Frontal cortex (tissue), 3 donors: ENCODE measurements at regions not wholly inside any gene's neighbourhood (a gene's known extent, or its start where the extent isn't known, plus 50 kb on each side); places are given as distances from the start of the nearest gene placed in this dataset.
"Not testable (repeated sequence)": the region's sequence is repeated elsewhere in the genome, so short reads cannot be mapped to it uniquely, and the experiment has no call there.

Experiments
- DNase-seq, 2 donors: peaks; one replicate each; pipeline ENCODE4 v3.0.0; 2012; ENCODE audit warnings: low spot score in 2 of 2
- FAIRE-seq: peaks from 2 replicates; lab custom pipeline; 2012; peaks lifted over from hg19 to GRCh38; lab: Jason Lieb, UNC
- donor health status: control.
- donor health status: control.
- donor health status: control.

DNA sequence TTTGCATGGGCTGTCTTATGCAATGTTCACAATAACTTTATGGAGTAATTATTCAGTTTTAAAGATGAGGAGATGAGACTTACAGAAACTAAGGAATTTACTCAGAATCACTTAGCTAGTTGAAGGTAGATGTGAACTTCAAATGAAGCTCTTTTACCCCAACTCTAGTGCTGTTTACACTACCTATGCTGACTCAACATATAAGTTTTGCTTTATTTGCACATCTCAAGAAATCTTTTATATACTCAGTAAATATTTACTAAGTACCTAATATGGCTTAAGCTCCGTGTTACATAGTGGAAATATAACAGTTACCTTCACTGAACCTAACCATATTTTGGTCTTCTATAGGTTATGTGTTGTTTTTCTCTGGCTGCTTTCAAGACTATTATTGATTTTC, 293.2 kb downstream of the ANXA1 start:
- DNase-seq (no peak), FAIRE-seq (no peak)

DNA sequence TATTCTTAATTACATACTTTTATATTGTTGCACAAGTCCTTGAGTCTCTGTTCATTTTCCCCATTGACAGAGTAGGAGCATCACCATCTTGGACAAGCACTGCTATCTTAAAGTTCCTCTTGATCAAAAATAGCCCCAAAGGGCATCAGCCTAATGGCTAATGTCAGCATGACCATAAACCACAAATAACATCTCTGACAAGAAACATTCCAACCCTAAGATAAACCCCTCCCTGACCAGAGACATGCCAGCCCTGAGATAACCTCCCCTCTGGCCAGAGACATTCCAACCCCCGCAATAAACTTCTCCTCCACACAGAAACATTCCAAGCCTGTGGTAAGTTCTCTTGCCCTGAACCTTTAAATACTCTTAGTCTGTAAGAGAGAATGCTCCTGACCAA, 293.7 kb downstream of the ANXA1 start:
- not testable (repeated sequence) for DNase-seq

DNA sequence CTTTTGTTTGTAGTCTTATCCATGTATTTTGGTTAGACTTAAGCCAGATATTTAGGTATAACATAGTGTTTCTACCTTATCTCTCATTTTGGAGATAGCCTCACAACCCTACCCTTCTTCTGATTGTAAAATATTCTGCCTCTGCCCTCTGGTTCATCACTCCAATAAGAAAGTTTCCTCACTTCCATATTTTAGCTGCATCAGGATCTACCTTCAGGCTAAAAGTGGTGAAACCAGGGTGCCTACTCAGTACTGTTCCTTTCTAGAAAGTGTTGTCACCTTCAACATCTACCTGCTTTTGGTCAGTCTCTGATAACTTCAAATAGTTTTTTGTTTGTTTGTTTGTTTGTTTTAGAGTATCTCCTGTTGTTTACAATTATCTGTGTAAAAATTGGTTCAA, 294.6 kb downstream of the ANXA1 start:
- DNase-seq (no peak), FAIRE-seq (no peak)

More for the DNA sequence above, 293.7 kb downstream of the ANXA1 start:
- FAIRE-seq, result not testable (repeated sequence)

DNA sequence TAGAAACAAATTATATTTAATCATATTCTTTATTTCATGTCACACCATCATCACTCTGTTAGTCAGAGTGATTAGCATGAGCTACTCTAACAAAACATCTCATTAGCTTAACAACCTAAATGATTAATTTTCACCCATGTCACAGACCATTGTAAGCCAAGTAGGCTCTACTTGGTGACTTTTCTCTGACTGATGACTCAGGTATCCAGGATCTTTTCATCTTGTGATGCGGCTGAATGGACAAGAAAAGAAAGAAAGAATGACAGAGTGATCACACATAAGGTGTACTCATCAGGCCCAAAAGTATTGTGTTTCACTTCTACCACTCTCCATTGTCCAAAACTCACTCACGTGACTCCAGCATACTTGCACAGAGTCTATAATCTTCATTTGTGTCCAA, 299.3 kb downstream of the ANXA1 start:
- FAIRE-seq, result no peak
- DNase-seq, result no peak

DNA sequence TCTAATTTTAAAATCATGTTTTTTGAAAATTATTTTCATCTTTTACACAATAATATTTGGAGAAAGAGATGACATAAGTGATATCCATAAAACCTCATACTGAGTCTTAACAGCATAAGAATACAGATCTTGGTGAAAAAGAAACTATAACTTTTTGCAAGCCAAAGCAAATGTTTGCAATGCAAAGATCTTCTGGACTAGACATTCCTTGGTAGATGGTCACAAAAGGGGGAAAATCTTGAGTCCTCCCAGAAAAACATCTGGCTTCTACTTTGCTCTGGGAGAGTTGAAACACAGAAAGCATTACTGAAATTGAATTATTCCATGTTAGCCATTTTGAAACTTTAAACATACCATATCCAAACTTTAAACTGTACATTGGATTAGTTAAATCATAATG, 308.2 kb downstream of the ANXA1 start:
- no peak for FAIRE-seq
- DNase-seq, result no peak

DNA sequence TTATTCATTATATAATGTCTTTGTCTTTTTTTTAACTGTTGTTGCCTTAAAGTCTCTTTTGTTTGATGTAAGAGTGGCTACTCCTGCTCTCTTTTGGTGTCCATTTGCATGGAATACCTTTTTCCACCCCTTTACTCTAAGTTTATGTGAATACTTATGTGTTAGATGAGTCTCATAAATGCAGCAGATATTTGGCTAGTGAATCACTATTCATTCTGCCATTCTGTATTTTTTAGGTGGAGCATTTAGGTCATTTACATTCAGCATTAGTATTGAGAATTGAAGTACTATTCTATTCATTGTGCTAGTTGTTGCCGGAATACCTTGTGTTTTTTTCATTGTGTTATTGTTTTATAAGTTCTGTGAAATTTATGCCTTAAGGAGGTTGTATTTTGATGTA, 317.1 kb downstream of the ANXA1 start:
- no peak for DNase-seq
- FAIRE-seq, result no peak

DNA sequence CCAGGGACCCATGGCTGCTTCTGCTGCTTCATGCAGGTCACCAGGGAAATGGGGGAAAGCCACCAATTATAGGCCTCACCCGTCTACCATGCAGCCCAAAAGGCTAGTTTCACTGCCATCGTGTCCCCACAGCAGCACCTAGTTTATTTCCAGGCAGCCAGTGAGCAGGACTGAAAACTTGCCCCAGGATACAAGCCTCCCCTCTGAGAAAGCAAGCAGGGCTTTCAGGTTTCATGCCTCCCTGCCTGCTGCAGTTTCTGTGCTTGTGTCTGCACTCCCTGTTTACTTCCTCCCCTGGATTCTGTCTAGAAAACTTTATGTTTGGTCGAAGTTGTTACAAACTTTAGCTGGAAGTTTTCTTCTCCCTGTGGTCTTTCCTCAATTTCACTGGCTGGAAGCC, 319.1 kb downstream of the ANXA1 start:
- DNase-seq (no peak), FAIRE-seq (no peak)

DNA sequence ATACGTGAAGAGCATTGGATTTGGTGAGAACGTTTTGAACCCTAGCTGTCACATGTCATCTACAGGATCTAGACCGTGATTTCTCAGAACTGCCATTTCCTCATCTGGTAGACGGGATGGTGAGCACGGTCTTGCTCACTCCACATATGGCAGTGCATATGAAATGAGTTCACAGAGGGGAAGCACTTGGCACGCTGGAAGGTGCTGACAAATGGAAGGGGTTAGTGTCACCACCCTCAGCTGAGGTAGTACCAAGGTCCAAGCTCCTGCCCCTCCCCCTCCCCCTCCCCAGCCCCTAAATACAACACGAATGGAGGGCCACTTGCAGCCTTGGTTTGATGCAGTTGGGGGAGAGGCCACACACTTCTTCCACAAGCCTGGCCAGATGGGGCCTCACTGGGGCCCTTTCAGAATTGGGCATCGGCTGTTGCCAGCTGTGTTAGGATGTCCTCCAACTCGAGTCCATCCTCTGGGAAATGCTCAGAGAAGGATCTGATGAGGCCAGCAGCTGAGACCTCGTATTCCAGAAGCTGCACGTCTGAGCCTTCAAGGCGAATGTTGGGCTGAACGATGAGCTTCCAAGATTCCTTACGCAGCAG, 322.4 kb downstream of the ANXA1 start:
- DNase-seq (no peak), FAIRE-seq (no peak)

DNA sequence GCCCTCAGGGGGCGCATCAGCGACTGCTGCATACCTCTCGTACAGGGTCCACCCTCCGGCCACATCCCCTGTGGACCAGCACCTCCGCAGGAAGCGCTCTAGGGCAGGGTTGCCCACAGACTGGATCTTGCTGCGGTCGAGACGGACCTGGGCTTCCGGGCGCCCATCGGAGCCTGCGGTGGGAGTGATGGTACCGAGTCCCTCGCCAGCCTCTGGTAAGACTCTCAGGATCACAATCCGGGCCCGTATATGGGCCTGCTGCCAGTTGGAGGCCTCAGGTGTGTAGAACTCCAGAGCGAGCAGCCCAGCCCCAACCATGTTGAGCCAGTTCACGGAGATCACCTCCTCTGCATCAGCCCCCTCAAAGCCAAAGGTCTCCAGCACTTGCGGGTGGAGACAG, 323.0 kb downstream of the ANXA1 start:
- DNase-seq (no peak), FAIRE-seq (no peak)

DNA sequence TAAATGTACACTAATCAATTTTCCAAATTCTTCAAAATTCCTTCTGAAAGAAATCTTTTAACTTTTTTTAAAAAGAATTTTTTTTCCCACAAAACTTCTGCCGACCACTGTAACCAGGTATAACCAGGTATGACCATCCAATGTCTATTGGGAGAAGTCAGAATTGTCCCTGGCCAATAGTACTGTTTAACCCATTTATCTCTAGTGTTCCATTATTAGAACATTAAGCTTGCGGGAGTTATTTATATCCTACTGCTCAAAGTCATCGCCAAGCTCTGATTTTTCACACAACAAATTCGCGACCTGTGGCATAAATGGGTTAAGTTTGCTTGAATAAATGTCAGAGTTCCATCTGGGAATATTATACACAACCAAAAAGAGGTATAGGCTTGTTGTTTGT, 343.2 kb downstream of the ANXA1 start:
- FAIRE-seq (no peak), DNase-seq (no peak)

DNA sequence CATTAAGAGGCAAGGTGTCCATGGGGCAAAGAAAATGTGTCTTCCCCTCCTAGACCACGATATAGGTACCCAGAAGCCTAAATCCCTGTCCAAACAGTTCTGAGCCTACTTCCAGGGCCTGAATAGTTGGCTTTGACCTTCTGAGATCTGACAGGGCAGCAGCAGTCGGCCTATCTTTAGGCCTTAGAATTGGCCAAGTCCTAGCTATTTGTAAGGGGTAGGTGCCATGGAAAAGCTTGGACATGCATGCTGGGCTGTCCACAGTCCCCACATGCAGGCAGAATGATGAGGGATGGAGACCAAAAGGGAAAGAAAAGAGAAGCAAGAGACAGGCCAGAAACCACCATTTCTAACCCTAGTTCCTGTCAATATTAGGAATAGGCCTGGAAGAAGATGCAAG, 346.1 kb downstream of the ANXA1 start:
- FAIRE-seq (no peak), DNase-seq (no peak)

DNA sequence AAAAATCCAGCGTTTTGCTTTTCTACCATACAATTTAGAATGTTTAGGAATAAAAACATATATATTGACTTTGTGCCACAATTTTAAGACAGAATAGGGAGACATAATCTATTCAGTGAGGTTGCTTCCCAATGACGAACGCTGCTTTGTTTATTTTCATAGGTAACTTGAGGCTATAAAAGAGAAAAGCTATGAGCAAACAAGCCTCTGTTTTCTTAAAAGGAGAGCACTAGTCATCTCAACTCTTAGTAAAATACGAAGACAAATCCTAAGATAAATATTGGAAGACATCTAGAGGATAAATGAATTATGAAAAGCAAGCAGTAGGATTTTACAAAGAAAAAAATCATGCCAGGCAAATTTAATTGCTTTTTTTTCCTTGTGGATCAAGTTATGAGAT, 363.6 kb downstream of the ANXA1 start:
- DNase-seq (no peak), FAIRE-seq (no peak)

DNA sequence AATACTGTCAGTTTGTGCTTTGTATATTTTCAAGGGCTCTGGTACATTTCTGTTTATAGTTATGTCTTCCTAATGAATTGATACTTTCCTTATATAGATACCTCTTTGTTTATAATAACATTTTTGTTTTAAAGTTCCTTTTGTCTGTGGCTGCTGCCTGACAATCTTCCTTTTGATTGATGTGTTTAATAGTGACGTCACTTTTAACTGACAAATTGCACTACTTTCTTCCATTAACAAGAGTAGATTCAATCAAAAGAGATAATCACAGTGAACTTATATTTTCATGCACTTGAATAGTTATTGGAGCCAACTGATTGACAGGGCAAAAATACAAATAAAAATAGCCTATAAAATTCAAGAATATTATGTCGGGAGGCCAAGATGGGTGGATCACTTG, 371.7 kb downstream of the ANXA1 start:
- no peak for FAIRE-seq
- DNase-seq, result no peak

DNA sequence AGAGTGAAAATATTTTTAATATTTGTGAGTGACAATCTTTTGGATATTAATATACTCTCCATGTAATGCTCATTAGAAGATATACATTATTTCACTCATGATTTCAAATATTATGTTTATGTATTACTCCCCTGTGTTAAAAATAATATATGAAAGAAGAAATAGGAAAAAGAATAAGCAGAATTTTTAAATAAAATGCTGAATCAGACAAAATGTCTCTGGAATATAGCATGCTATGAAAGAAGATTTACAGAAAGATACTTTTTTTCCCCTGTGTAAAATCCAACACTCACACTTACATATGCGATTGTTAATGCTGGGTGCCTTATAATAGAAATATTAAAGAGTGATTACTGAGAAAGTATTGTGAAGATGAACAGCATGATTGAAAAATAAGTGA, 373.7 kb downstream of the ANXA1 start:
- no peak for FAIRE-seq

DNA sequence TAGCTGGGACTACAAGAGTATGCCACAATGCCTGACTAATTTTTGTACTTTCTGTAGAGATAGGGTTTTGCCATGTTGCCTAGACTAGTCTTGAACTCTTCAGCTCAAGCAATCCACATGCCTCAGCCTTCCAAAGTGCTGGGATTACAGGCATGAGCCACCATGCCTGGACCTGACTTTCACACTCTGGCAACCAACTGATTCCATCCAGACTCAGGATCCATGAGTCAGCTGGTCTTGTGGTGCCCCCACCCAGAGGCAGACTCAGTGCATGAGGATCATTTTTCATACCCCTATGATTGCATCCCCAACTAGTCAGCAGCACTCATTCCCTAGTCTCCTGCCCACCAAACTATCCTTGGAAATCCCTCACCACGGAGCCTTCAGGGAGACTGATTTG, 375.9 kb downstream of the ANXA1 start:
- FAIRE-seq (no peak), DNase-seq (no peak)

More for the DNA sequence above, 373.7 kb downstream of the ANXA1 start:
- no peak for DNase-seq

DNA sequence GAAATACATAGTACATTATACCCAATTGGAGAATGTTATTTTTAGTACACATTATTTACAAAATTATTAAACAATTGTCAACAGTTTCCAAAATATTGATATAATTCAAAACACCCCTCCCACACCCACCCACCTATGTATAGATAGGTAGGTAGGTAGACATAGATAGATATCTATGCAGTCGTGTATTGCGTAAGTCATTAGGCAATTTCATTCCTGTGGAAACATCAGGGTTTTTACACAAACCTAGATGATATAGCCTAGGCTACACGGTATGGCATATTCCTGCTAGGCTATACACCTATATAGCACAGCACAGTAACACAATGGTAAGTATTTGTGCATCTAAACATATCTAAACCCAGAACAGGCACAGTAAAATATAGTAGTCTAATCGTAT, 377.3 kb downstream of the ANXA1 start:
- FAIRE-seq (no peak), DNase-seq (no peak)

DNA sequence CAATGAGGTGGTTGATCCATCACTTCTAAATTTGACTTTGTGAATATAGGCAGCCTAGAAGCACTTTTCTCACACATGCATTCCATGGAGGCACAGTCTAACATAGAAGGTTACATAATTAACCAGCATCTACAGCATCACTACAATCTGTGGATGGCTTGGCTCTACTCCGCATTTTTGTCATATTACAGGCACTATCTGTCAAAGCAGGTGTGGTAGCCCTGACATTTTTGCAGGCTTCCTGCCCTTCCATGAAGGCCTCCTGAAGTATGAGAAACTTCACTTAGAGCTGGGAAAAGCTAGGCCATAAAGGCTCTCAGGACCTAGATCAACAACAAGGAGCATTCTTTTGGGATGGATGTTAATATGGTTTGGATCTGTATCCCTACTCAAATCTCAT, 378.0 kb downstream of the ANXA1 start:
- no peak for FAIRE-seq

DNA sequence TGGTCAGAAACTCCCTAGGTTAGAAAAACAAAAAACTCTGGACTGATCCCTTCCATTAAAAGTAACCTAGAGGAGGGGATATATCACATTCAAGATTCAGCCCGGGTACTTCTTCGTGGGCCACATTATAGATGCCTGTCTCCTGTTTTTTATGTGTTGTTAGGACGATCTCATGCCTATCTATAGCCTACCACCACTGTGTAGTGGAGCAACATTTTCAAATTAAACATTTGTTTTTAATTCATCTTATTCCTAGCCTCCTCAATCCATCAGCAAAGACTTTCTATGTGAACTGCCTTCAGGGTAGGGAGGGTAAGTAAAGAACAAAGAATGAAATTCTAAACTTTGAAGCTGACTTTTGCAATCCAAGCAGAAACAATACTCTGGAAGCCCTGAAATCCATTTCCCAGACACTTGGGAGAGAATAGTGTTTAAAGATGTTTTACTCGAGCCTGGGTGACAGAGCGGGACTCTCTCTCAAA, 379.4 kb downstream of the ANXA1 start:
- DNase-seq (no peak), FAIRE-seq (no peak)

More for the DNA sequence above, 378.0 kb downstream of the ANXA1 start:
- DNase-seq, result no peak

DNA sequence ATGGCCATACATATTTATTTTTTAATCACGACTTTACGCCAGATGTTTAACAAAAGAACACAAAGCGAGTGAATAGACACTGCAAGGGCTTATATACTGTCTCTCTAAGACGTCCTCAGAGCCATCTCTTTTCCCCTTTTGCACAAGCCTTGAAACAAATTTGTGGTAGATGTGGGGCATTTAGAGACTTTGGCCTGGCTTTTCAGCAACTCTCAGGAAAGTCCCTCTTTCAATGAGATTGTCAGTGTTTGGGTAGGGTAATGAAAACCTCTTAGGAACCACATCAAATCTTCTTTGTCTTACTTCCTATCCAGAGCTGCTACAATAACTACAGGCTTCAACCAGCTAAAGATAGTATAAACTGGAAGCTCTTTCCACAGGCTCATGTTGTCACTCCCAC, 380.0 kb downstream of the ANXA1 start:
- no peak for FAIRE-seq
- DNase-seq, result no peak

DNA sequence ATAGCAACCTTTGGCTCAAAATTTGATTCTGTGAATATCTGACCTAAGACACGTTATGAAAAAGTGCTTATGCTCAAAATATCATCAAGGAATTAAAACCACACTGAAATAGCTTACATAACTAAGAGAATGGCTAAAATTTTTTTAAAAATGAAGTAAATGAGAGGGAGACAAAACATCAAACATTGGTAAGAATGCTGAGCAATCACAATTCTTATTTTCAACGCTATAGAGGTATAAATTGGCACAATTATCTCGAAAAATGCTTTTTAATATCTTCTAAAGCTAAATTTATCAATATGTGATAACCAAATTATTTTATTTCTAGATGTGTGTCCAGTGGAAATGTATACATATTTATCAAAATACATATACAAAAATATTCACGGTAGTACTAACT, 381.3 kb downstream of the ANXA1 start:
- no peak for FAIRE-seq
- DNase-seq, result no peak

DNA sequence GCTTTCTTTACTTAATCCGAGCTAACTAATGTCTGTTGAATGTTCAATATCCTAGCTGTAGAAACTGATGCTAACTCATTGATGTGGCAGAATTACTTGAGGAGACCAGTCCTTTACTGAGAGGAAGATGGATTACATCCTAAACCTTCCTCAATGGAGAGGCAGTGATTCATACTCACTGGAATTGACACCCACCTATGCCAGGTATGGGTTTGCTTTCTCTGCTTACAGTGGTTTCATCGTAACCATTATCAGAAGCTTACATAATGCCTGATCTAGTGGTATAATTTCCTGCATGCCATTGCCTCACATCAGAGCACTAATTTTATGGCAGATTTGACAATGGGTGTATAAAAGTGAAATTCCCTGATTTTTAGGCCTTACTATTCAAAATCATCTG, 384.7 kb downstream of the ANXA1 start:
- FAIRE-seq, result no peak
- no peak for DNase-seq

DNA sequence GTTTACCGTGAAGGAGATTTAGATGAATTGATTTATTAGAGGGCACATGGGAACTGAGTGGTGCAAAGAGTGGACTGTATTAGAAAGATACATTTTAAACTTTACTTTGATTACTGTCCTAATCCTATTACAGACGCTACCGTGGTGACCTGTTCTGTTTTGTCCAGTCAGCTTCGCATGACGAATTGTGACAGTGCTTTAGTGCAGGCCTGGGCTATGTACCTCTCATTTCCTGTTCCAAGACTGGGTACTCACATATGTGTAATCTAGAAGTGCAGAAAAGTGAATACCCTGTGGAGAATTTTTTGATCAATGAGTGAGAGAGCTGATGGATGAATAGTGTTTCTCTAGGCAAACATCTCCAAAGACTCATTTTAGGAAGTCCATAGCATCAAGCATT, 385.9 kb downstream of the ANXA1 start:
- FAIRE-seq, result no peak

More for the DNA sequence above, 385.9 kb downstream of the ANXA1 start:
- no peak for DNase-seq
